HEK293 (cell line): ENCODE measurements at regions not wholly inside any gene's neighbourhood (a gene's known extent, or its start where the extent isn't known, plus 50 kb on each side); places are given as distances from the start of the nearest gene placed in this dataset.

Experiments used
- CTCF ChIA-PET: fragments of 350-600 bp; formaldehyde crosslinking; extraction: SDS; loops from one replicate; lab custom pipeline; 2021; ENCODE audit warnings: antibody characterized with exemption; lab: Yijun Ruan, JAX
- POLR2A ChIA-PET: fragments of 300-600 bp; formaldehyde crosslinking; extraction: SDS; loops from one replicate; lab custom pipeline; 2020; ENCODE audit warnings: antibody characterized with exemption, inconsistent platforms; lab: Yijun Ruan, JAX
- H3K27ac ChIP-seq: fragments of 200-500 bp; sonication (Bioruptor generic); 2 replicates; pipeline ENCODE4 v1.5.1; 2014; ENCODE audit warnings: low read depth, low read length, control low read depth, inconsistent platforms; ENCODE audit errors: extremely low read depth
- H3K36me3 ChIP-seq, 2 experiments: fragments of 200-500 bp in 1 of 2; sonication (Bioruptor generic) in 1 of 2; 1 replicate in 1 of 2; 2 replicates in 1 of 2; pipeline ENCODE4 v1.5.1; 2014 to 2017; ENCODE audit warnings: inconsistent platforms in 2 of 2, low read length in 2 of 2; ENCODE audit not compliant: control insufficient read depth in 2 of 2, insufficient read depth in 1 of 2
- H3K4me1 ChIP-seq: fragments of 200-500 bp; sonication (Bioruptor generic); 2 replicates; pipeline ENCODE4 v1.5.1; 2014; ENCODE audit warnings: mild to moderate bottlenecking, low read length, inconsistent platforms; ENCODE audit not compliant: control insufficient read depth, insufficient read depth
- H3K4me3 ChIP-seq: 2 replicates; pipeline ENCODE4 v1.5.1; 2011; ENCODE audit warnings: low read depth, mild to moderate bottlenecking, control low read depth, low read length, moderate library complexity
- H3K9me3 ChIP-seq: fragments of 200-500 bp; sonication (Bioruptor generic); 2 replicates; pipeline ENCODE4 v1.5.1; 2014; ENCODE audit warnings: low read depth, low read length, inconsistent platforms; ENCODE audit not compliant: control insufficient read depth, insufficient read depth
- ATF2 ChIP-seq: fragments of 450-650 bp; formaldehyde crosslinking; IDR thresholded peaks from 2 replicates; pipeline ENCODE4 v1.5.1; 2016; ENCODE audit warnings: missing biosample characterization, missing genetic modification characterization, low read depth
- EGR2 ChIP-seq: fragments of 450-650 bp; formaldehyde crosslinking; IDR thresholded peaks from 2 replicates; pipeline ENCODE4 v1.5.1; 2016; ENCODE audit warnings: low read depth, missing biosample characterization, missing genetic modification characterization
- GLI4 ChIP-seq: fragments of 450-650 bp; formaldehyde crosslinking; IDR thresholded peaks from 2 replicates; pipeline ENCODE4 v1.5.1; 2016; ENCODE audit warnings: missing biosample characterization, missing genetic modification characterization
- HIC1 ChIP-seq: fragments of 450-650 bp; formaldehyde crosslinking; IDR thresholded peaks from 2 replicates; pipeline ENCODE4 v1.5.1; 2016; ENCODE audit warnings: missing biosample characterization, missing genetic modification characterization
- HOXC10 ChIP-seq: sonication (generic); formaldehyde crosslinking; IDR thresholded peaks from 2 replicates; pipeline ENCODE4 v1.8.1; 2023; ENCODE audit warnings: mild to moderate bottlenecking, missing genetic modification reagents
- KLF1 ChIP-seq: fragments of 450-650 bp; formaldehyde crosslinking; IDR thresholded peaks from 2 replicates; pipeline ENCODE4 v1.5.1; 2016; ENCODE audit warnings: missing biosample characterization, missing genetic modification characterization
- KLF16 ChIP-seq: fragments of 450-650 bp; formaldehyde crosslinking; IDR thresholded peaks from 2 replicates; pipeline ENCODE4 v1.5.1; 2017; ENCODE audit warnings: missing biosample characterization, missing genetic modification characterization
- MYNN ChIP-seq: fragments of 450-650 bp; formaldehyde crosslinking; IDR thresholded peaks from 2 replicates; pipeline ENCODE4 v1.5.1; 2016; ENCODE audit warnings: missing biosample characterization, missing genetic modification characterization, borderline replicate concordance
- SP3 ChIP-seq: fragments of 450-650 bp; formaldehyde crosslinking; IDR thresholded peaks from 2 replicates; pipeline ENCODE4 v1.5.1; 2016; ENCODE audit warnings: missing biosample characterization, missing genetic modification characterization
- WT1 ChIP-seq: fragments of 450-650 bp; formaldehyde crosslinking; IDR thresholded peaks from 2 replicates; pipeline ENCODE4 v1.5.1; 2016; ENCODE audit warnings: missing biosample characterization, missing genetic modification characterization
- YY1 ChIP-seq: fragments of 450-650 bp; formaldehyde crosslinking; IDR thresholded peaks from 2 replicates; pipeline ENCODE4 v1.5.1; 2018; ENCODE audit warnings: missing biosample characterization, missing genetic modification characterization
- ZBTB48 ChIP-seq: fragments of 450-650 bp; formaldehyde crosslinking; IDR thresholded peaks from 2 replicates; pipeline ENCODE4 v1.5.1; 2016; ENCODE audit warnings: missing biosample characterization, missing genetic modification characterization
- ZNF140 ChIP-seq: fragments of 450-650 bp; formaldehyde crosslinking; IDR thresholded peaks from 2 replicates; pipeline ENCODE4 v1.5.1; 2016; ENCODE audit warnings: missing biosample characterization, missing genetic modification characterization
- ZNF16 ChIP-seq: fragments of 450-650 bp; formaldehyde crosslinking; IDR thresholded peaks from 2 replicates; pipeline ENCODE4 v1.5.1; 2016; ENCODE audit warnings: low read depth, missing biosample characterization, missing genetic modification characterization
- ZNF202 ChIP-seq: fragments of 450-650 bp; formaldehyde crosslinking; IDR thresholded peaks from 2 replicates; pipeline ENCODE4 v1.5.1; 2016; ENCODE audit warnings: missing biosample characterization, missing genetic modification characterization, borderline replicate concordance
- ZNF239 ChIP-seq: fragments of 450-650 bp; formaldehyde crosslinking; IDR thresholded peaks from 2 replicates; pipeline ENCODE4 v1.5.1; 2016; ENCODE audit warnings: missing biosample characterization, missing genetic modification characterization
- ZNF302 ChIP-seq: fragments of 450-650 bp; formaldehyde crosslinking; IDR thresholded peaks from 2 replicates; pipeline ENCODE4 v1.5.1; 2016; ENCODE audit warnings: missing biosample characterization, missing genetic modification characterization, low read depth
- ZNF341 ChIP-seq: fragments of 450-650 bp; formaldehyde crosslinking; IDR thresholded peaks from 2 replicates; pipeline ENCODE4; 2016; ENCODE audit warnings: low read depth, missing biosample characterization, missing genetic modification characterization
- ZNF398 ChIP-seq: fragments of 450-650 bp; formaldehyde crosslinking; IDR thresholded peaks from 2 replicates; pipeline ENCODE4 v1.5.1; 2017; ENCODE audit warnings: missing biosample characterization, missing genetic modification characterization
- ZNF473 ChIP-seq: fragments of 450-650 bp; formaldehyde crosslinking; IDR thresholded peaks from 2 replicates; pipeline ENCODE4 v1.5.1; 2017; ENCODE audit warnings: missing biosample characterization, missing genetic modification characterization
- ZNF521 ChIP-seq: fragments of 450-650 bp; formaldehyde crosslinking; IDR thresholded peaks from 2 replicates; pipeline ENCODE4 v1.5.1; 2017; ENCODE audit warnings: missing biosample characterization, mild to moderate bottlenecking, missing genetic modification characterization
- ZNF529 ChIP-seq: fragments of 450-650 bp; formaldehyde crosslinking; IDR thresholded peaks from 2 replicates; pipeline ENCODE4 v1.5.1; 2017; ENCODE audit warnings: missing genetic modification characterization, missing biosample characterization; ENCODE audit not compliant: insufficient replicate concordance
- ZNF747 ChIP-seq: fragments of 450-650 bp; formaldehyde crosslinking; IDR thresholded peaks from 2 replicates; pipeline ENCODE4 v1.5.1; 2016; ENCODE audit warnings: missing biosample characterization, missing genetic modification characterization

GRCh38 chr4:79022529-79022928 is 83.3 kb upstream of the PAQR3 start:
- no peak overlapping the region for H3K27ac ChIP-seq
- CTCF ChIA-PET: interaction anchor here (0.7 kb wide), 1 partner anchor 68 kb away, joined by 3 read pairs; no protein-coding TSS in a partner anchor
- H3K4me3 ChIP-seq: no peak overlapping the region
- POLR2A ChIA-PET: no interaction called here
- H3K36me3 ChIP-seq: no peaks in the 10 kb centered on the region
- no peaks in the 10 kb centered on the region for H3K4me1 ChIP-seq
- TF ChIP-seq ZNF140 (tag by site-specific recombination) (no peak), ZNF473 (tag by site-specific recombination) (no peak), ZNF341 (tag by site-specific recombination) (no peak), SP3 (tag by site-specific recombination) (no peak), ATF2 (no peak), KLF16 (tag by site-specific recombination) (no peak), ZBTB48 (no peak), WT1 (tag by site-specific recombination) (no peak), ZNF529 (tag by site-specific recombination) (no peak), ZNF302 (no peak), ZNF16 (tag by site-specific recombination) (no peak), GLI4 (tag by site-specific recombination) (no peak), MYNN (tag by site-specific recombination) (no peak), HOXC10 (CRISPR knock-in tag) (no peak), YY1 (tag by site-specific recombination) (no peak)
- H3K9me3 ChIP-seq: no peaks in the 10 kb centered on the region

- Histone ChIP-seq H3K36me3 (no peaks in the 10 kb centered on the region), H3K27ac (no peak overlapping the region), H3K9me3 (no peaks in the 10 kb centered on the region), H3K4me1 (no peaks in the 10 kb centered on the region), H3K4me3 (no peak overlapping the region)
- TF ChIP-seq ZNF747 (tag by site-specific recombination) (no peak), ZNF398 (tag by site-specific recombination) (no peak), ZNF239 (no peak), ZNF202 (tag by site-specific recombination) (no peak), HIC1 (tag by site-specific recombination) (no peak), KLF1 (tag by site-specific recombination) (no peak), ZNF521 (tag by site-specific recombination) (no peak), EGR2 (tag by site-specific recombination) (no peak)
- ChIA-PET POLR2A (no interaction called here), CTCF (interaction anchor here (0.6 kb wide), 1 partner anchor 59 kb away, joined by 3 read pairs; no protein-coding TSS in a partner anchor)
These were observed 78.2 kb upstream of the PAQR3 start for GRCh38 chr4:79017481-79017880.
